ENCODE measurements at regions not wholly inside any gene's neighbourhood (a gene's known extent, or its start where the extent isn't known, plus 50 kb on each side); places are given as distances from the start of the nearest gene placed in this dataset.

- no TSS peak for BruUV-seq (replicated peaks)
- Mint-ChIP-seq H3K9me3 (ENCODE audit: unreplicated experiment) (no peaks in the 10 kb centered on the region), H3K4me1 (ENCODE audit: low read depth, unreplicated experiment) (no peaks in the 10 kb centered on the region), H3K4me3 (ENCODE audit: unreplicated experiment) (no peak overlapping the region), H3K27me3 (ENCODE audit: insufficient read depth, unreplicated experiment) (peaks cover 6% of the 10 kb centered on the region), H3K36me3 (ENCODE audit: insufficient read depth, unreplicated experiment) (no peaks in the 10 kb centered on the region), H3K27ac (ENCODE audit: unreplicated experiment) (no peak overlapping the region)
- Histone ChIP-seq H3K4me1 (no peaks in the 10 kb centered on the region), H3K4me3 (ENCODE audit: low read depth, low read length) (no peak overlapping the region), H3K36me3 (ENCODE audit: control insufficient read depth, insufficient read depth, low read length) (no peaks in the 10 kb centered on the region), H3K27me3 (replicated peaks; ENCODE audit: control insufficient read depth, insufficient read depth, low read length) (no peaks in the 10 kb centered on the region), H3K9me3 (no peaks in the 10 kb centered on the region)
- no peak for DNase-seq
- intact Hi-C loops (cut with micrococcal nuclease; ENCODE audit: unreplicated experiment): no loop called here
- POLR2A ChIA-PET: no interaction called here
- CTCF ChIA-PET: no interaction called here
- no peak for TF ChIP-seq CTCF (IDR thresholded peaks at IDR 0.05; ENCODE audit: insufficient read depth in 1 of 2, low read depth in 1 of 2, low read length in 1 of 2, severe bottlenecking in 1 of 2, unreplicated experiment in 1 of 2)
These were observed 747.4 kb upstream of the SLC8A1 start for GRCh38 chr2:41199334-41199733.

GRCh38 chr2:41204315-41204714 lies 752.4 kb upstream of the SLC8A1 start:
- no peak overlapping the region for H3K4me3 Mint-ChIP-seq (ENCODE audit: unreplicated experiment)
- Histone ChIP-seq H3K27me3 (replicated peaks; ENCODE audit: control insufficient read depth, insufficient read depth, low read length) (no peaks in the 10 kb centered on the region), H3K36me3 (ENCODE audit: control insufficient read depth, insufficient read depth, low read length) (no peaks in the 10 kb centered on the region), H3K4me3 (ENCODE audit: low read depth, low read length) (no peak overlapping the region), H3K9me3 (no peaks in the 10 kb centered on the region), H3K4me1 (no peaks in the 10 kb centered on the region)
- no TSS peak for BruUV-seq (replicated peaks)
- TF ChIP-seq CTCF (IDR thresholded peaks at IDR 0.05; ENCODE audit: insufficient read depth in 1 of 2, low read depth in 1 of 2, low read length in 1 of 2, severe bottlenecking in 1 of 2, unreplicated experiment in 1 of 2): no peak
- no peaks in the 10 kb centered on the region for H3K36me3 Mint-ChIP-seq (ENCODE audit: insufficient read depth, unreplicated experiment)
- H3K27me3 Mint-ChIP-seq (ENCODE audit: insufficient read depth, unreplicated experiment): peaks cover 6% of the 10 kb centered on the region
- H3K27ac Mint-ChIP-seq (ENCODE audit: unreplicated experiment): no peak overlapping the region
- H3K9me3 Mint-ChIP-seq (ENCODE audit: unreplicated experiment): no peaks in the 10 kb centered on the region
- ChIA-PET POLR2A (no interaction called here), CTCF (no interaction called here)
- H3K4me1 Mint-ChIP-seq (ENCODE audit: low read depth, unreplicated experiment): no peaks in the 10 kb centered on the region
- intact Hi-C loops (cut with micrococcal nuclease; ENCODE audit: unreplicated experiment): no loop called here
- DNase-seq: no peak

- intact Hi-C loops (cut with micrococcal nuclease; ENCODE audit: unreplicated experiment): no loop called here
- no peak for DNase-seq
- Histone ChIP-seq H3K27me3 (replicated peaks; ENCODE audit: control insufficient read depth, insufficient read depth, low read length) (no peaks in the 10 kb centered on the region), H3K4me1 (peaks cover 5% of the 10 kb centered on the region; the same call in 1 of the 2 replicates), H3K4me3 (ENCODE audit: low read depth, low read length) (no peak overlapping the region), H3K9me3 (no peaks in the 10 kb centered on the region), H3K36me3 (ENCODE audit: control insufficient read depth, insufficient read depth, low read length) (no peaks in the 10 kb centered on the region)
- H3K9me3 Mint-ChIP-seq (ENCODE audit: unreplicated experiment): no peaks in the 10 kb centered on the region
- H3K27me3 Mint-ChIP-seq (ENCODE audit: insufficient read depth, unreplicated experiment): peaks cover 6% of the 10 kb centered on the region
- no peaks in the 10 kb centered on the region for H3K36me3 Mint-ChIP-seq (ENCODE audit: insufficient read depth, unreplicated experiment)
- POLR2A ChIA-PET: no interaction called here
- no peak overlapping the region for H3K4me3 Mint-ChIP-seq (ENCODE audit: unreplicated experiment)
- no peak overlapping the region for H3K27ac Mint-ChIP-seq (ENCODE audit: unreplicated experiment)
- H3K4me1 Mint-ChIP-seq (ENCODE audit: low read depth, unreplicated experiment): peaks cover 7% of the 10 kb centered on the region
- no peak for TF ChIP-seq CTCF (IDR thresholded peaks at IDR 0.05; ENCODE audit: insufficient read depth in 1 of 2, low read depth in 1 of 2, low read length in 1 of 2, severe bottlenecking in 1 of 2, unreplicated experiment in 1 of 2)
- BruUV-seq (replicated peaks): no TSS peak
- CTCF ChIA-PET: no interaction called here
These were observed 754.1 kb upstream of the SLC8A1 start for GRCh38 chr2:41206004-41206403.
